ENCODE measurements at regions not wholly inside any gene's neighbourhood (a gene's known extent, or its start where the extent isn't known, plus 50 kb on each side); places are given as distances from the start of the nearest gene placed in this dataset.
"Not testable (repeated sequence)": the region's sequence is repeated elsewhere in the genome, so short reads cannot be mapped to it uniquely, and the experiment has no call there.

GRCh38 chr7:54426406-54426805 is 115.8 kb upstream of the VSTM2A start:
- no peak overlapping the region for H3K4me3 Mint-ChIP-seq (ENCODE audit: low read depth, unreplicated experiment)
- no peak for DNase-seq
- no TSS peak for BruUV-seq (replicated peaks)
- peaks cover 9% of the 10 kb centered on the region for H3K9me3 Mint-ChIP-seq (ENCODE audit: low read depth, unreplicated experiment)
- no peaks in the 10 kb centered on the region for H3K36me3 Mint-ChIP-seq (ENCODE audit: insufficient read depth, unreplicated experiment)
- H3K27me3 Mint-ChIP-seq (ENCODE audit: unreplicated experiment) = no peaks in the 10 kb centered on the region
- no peak overlapping the region for H3K27ac Mint-ChIP-seq (ENCODE audit: unreplicated experiment)
- CTCF ChIA-PET = no interaction called here
- H3K4me1 Mint-ChIP-seq (ENCODE audit: low read depth, unreplicated experiment) = no peaks in the 10 kb centered on the region
- TF ChIP-seq CTCF (IDR thresholded peaks at IDR 0.05; ENCODE audit: unreplicated experiment) = no peak
- intact Hi-C loops (cut with micrococcal nuclease; ENCODE audit: unreplicated experiment) = no loop called here

- no peak for TF ChIP-seq CTCF (IDR thresholded peaks at IDR 0.05; ENCODE audit: unreplicated experiment)
- Mint-ChIP-seq H3K4me3 (ENCODE audit: low read depth, unreplicated experiment) (no peak overlapping the region), H3K9me3 (ENCODE audit: low read depth, unreplicated experiment) (peaks cover 11% of the 10 kb centered on the region), H3K27me3 (ENCODE audit: unreplicated experiment) (no peaks in the 10 kb centered on the region), H3K27ac (ENCODE audit: unreplicated experiment) (no peak overlapping the region), H3K4me1 (ENCODE audit: low read depth, unreplicated experiment) (no peaks in the 10 kb centered on the region), H3K36me3 (ENCODE audit: insufficient read depth, unreplicated experiment) (no peaks in the 10 kb centered on the region)
- no TSS peak for BruUV-seq (replicated peaks)
- intact Hi-C loops (cut with micrococcal nuclease; ENCODE audit: unreplicated experiment) = no loop called here
- CTCF ChIA-PET = no interaction called here
- DNase-seq = no peak
Measured at GRCh38 chr7:54429111-54429510, 113.1 kb upstream of the VSTM2A start.

- CTCF ChIA-PET = no interaction called here
- no peaks in the 10 kb centered on the region for H3K4me1 Mint-ChIP-seq (ENCODE audit: low read depth, unreplicated experiment)
- no peak for TF ChIP-seq CTCF (IDR thresholded peaks at IDR 0.05; ENCODE audit: unreplicated experiment)
- H3K27me3 Mint-ChIP-seq (ENCODE audit: unreplicated experiment) = no peaks in the 10 kb centered on the region
- intact Hi-C loops (cut with micrococcal nuclease; ENCODE audit: unreplicated experiment) = no loop called here
- no peaks in the 10 kb centered on the region for H3K36me3 Mint-ChIP-seq (ENCODE audit: insufficient read depth, unreplicated experiment)
- H3K4me3 Mint-ChIP-seq (ENCODE audit: low read depth, unreplicated experiment) = no peak overlapping the region
- no peak overlapping the region for H3K27ac Mint-ChIP-seq (ENCODE audit: unreplicated experiment)
- no TSS peak for BruUV-seq (replicated peaks)
- no peak for DNase-seq
- H3K9me3 Mint-ChIP-seq (ENCODE audit: low read depth, unreplicated experiment) = peaks cover 11% of the 10 kb centered on the region
Measured at GRCh38 chr7:54439391-54439790, 102.8 kb upstream of the VSTM2A start.

GRCh38 chr7:54444046-54444686 is 98.0 kb upstream of the VSTM2A start:
- intact Hi-C loops (cut with micrococcal nuclease; ENCODE audit: unreplicated experiment); H3K27ac Mint-ChIP-seq (ENCODE audit: unreplicated experiment); H3K27me3 Mint-ChIP-seq (ENCODE audit: unreplicated experiment): not testable (repeated sequence)

GRCh38 chr7:54453168-54453567 is 89.0 kb upstream of the VSTM2A start:
- CTCF ChIA-PET; H3K4me1 Mint-ChIP-seq (ENCODE audit: low read depth, unreplicated experiment); H3K9me3 Mint-ChIP-seq (ENCODE audit: low read depth, unreplicated experiment); H3K36me3 Mint-ChIP-seq (ENCODE audit: insufficient read depth, unreplicated experiment); DNase-seq; intact Hi-C loops (cut with micrococcal nuclease; ENCODE audit: unreplicated experiment); H3K27ac Mint-ChIP-seq (ENCODE audit: unreplicated experiment); H3K4me3 Mint-ChIP-seq (ENCODE audit: low read depth, unreplicated experiment); BruUV-seq (replicated peaks); H3K27me3 Mint-ChIP-seq (ENCODE audit: unreplicated experiment): not testable (repeated sequence)

More at GRCh38 chr7:54444046-54444686, 98.0 kb upstream of the VSTM2A start:
- DNase-seq; H3K36me3 Mint-ChIP-seq (ENCODE audit: insufficient read depth, unreplicated experiment); CTCF ChIA-PET; H3K4me1 Mint-ChIP-seq (ENCODE audit: low read depth, unreplicated experiment); H3K4me3 Mint-ChIP-seq (ENCODE audit: low read depth, unreplicated experiment); BruUV-seq (replicated peaks): not testable (repeated sequence)
- H3K9me3 Mint-ChIP-seq (ENCODE audit: low read depth, unreplicated experiment) = peaks cover 15% of the 10 kb centered on the region

GRCh38 chr7:54454700-54455099 is 87.5 kb upstream of the VSTM2A start:
- DNase-seq; CTCF ChIA-PET; H3K4me1 Mint-ChIP-seq (ENCODE audit: low read depth, unreplicated experiment); BruUV-seq (replicated peaks); H3K27ac Mint-ChIP-seq (ENCODE audit: unreplicated experiment); H3K27me3 Mint-ChIP-seq (ENCODE audit: unreplicated experiment); intact Hi-C loops (cut with micrococcal nuclease; ENCODE audit: unreplicated experiment); H3K4me3 Mint-ChIP-seq (ENCODE audit: low read depth, unreplicated experiment); H3K36me3 Mint-ChIP-seq (ENCODE audit: insufficient read depth, unreplicated experiment): not testable (repeated sequence)
- H3K9me3 Mint-ChIP-seq (ENCODE audit: low read depth, unreplicated experiment) = peaks cover 11% of the 10 kb centered on the region
